ENCODE measurements at regions not wholly inside any gene's neighbourhood (a gene's known extent, or its start where the extent isn't known, plus 50 kb on each side); places are given as distances from the start of the nearest gene placed in this dataset.

DNA sequence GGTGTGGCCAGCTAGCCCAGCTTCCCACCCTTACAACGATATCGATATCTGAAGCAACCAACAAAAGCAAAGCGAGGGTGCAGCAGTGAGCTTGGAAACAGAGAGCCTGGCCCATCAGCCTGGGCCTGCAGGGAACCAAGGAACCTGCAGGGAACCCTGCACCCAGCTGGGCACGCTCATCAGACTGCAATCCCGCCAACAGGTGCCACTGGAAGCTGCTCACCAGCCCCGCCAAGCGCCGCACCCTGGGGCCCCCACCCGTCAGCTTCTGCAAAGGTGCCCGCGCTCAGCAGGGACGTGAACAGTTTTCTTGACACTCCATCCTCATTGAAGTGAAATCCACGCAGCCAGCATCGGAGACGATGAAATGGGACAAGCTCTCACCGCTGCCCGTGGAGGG is 250.7 kb downstream of the RBFOX3 start:
- no peak for DNase-seq
- Histone ChIP-seq H3K9me3 (ENCODE audit: control insufficient read depth in 2 of 2, low read length in 2 of 2) (no peaks in the 10 kb centered on the region), H3K27me3 (ENCODE audit: control insufficient read depth, insufficient read depth, low read length) (no peaks in the 10 kb centered on the region), H3K36me3 (ENCODE audit: control insufficient read depth, insufficient read depth, low read length) (no peaks in the 10 kb centered on the region), H3K4me1 (ENCODE audit: control insufficient read depth, insufficient read depth, low read length, poor library complexity, severe bottlenecking) (no peaks in the 10 kb centered on the region), H3K4me3 (ENCODE audit: low read depth, low read length) (no peak overlapping the region), H3K27ac (ENCODE audit: insufficient read depth, low read length, poor library complexity, severe bottlenecking) (no peak overlapping the region)
- ATAC-seq (ENCODE audit: low read depth in 2 of 2), result no peak
- H3K27me3 Mint-ChIP-seq, result peaks cover 7% of the 10 kb centered on the region
- H3K4me1 Mint-ChIP-seq, result no peaks in the 10 kb centered on the region
- H3K36me3 Mint-ChIP-seq, result no peaks in the 10 kb centered on the region
- H3K9me3 Mint-ChIP-seq, result no peaks in the 10 kb centered on the region
- no peak overlapping the region for H3K4me3 Mint-ChIP-seq
- H3K27ac Mint-ChIP-seq, result no peak overlapping the region

GRCh38 chr17:79356839-79357447 is 253.9 kb downstream of the RBFOX3 start:
- H3K27ac ChIP-seq (ENCODE audit: insufficient read depth, low read length, poor library complexity, severe bottlenecking), result no peak overlapping the region
- H3K27ac Mint-ChIP-seq, result no peak overlapping the region
- no peak overlapping the region for H3K4me3 Mint-ChIP-seq
- H3K36me3 Mint-ChIP-seq, result no peaks in the 10 kb centered on the region
- peaks cover 0 to 4% of the 10 kb centered on the region in 2 experiments for H3K9me3 ChIP-seq (ENCODE audit: control insufficient read depth in 2 of 2, low read length in 2 of 2)
- H3K4me3 ChIP-seq (ENCODE audit: low read depth, low read length), result no peak overlapping the region
- no peaks in the 10 kb centered on the region for H3K4me1 Mint-ChIP-seq
- no peaks in the 10 kb centered on the region for H3K36me3 ChIP-seq (ENCODE audit: control insufficient read depth, insufficient read depth, low read length)
- ATAC-seq (ENCODE audit: low read depth in 2 of 2), result no peak
- no peaks in the 10 kb centered on the region for H3K4me1 ChIP-seq (ENCODE audit: control insufficient read depth, insufficient read depth, low read length, poor library complexity, severe bottlenecking)
- peaks cover 0 to 6% (median 0%) of the 10 kb centered on the region in 7 donors for H3K9me3 Mint-ChIP-seq
- no peaks in the 10 kb centered on the region for H3K27me3 ChIP-seq (ENCODE audit: control insufficient read depth, insufficient read depth, low read length)
- no peak for DNase-seq
- no peaks in the 10 kb centered on the region for H3K27me3 Mint-ChIP-seq

GRCh38 chr17:79355165-79355564 is 255.7 kb downstream of the RBFOX3 start:
- Mint-ChIP-seq H3K27me3 (peaks cover 7% of the 10 kb centered on the region), H3K4me1 (no peaks in the 10 kb centered on the region)
- H3K4me3 ChIP-seq (ENCODE audit: low read depth, low read length), result no peak overlapping the region

GRCh38 chr17:79354173-79354820 is 256.6 kb downstream of the RBFOX3 start:
- Histone ChIP-seq H3K27me3 (ENCODE audit: control insufficient read depth, insufficient read depth, low read length) (peaks cover 2% of the 10 kb centered on the region), H3K4me3 (ENCODE audit: low read depth, low read length) (no peak overlapping the region), H3K4me1 (ENCODE audit: control insufficient read depth, insufficient read depth, low read length, poor library complexity, severe bottlenecking) (no peaks in the 10 kb centered on the region), H3K36me3 (ENCODE audit: control insufficient read depth, insufficient read depth, low read length) (no peaks in the 10 kb centered on the region), H3K9me3 (ENCODE audit: control insufficient read depth in 2 of 2, low read length in 2 of 2) (peaks cover 0 to 4% of the 10 kb centered on the region in 2 experiments), H3K27ac (ENCODE audit: insufficient read depth, low read length, poor library complexity, severe bottlenecking) (no peak overlapping the region)
- no peak overlapping the region for H3K27ac Mint-ChIP-seq
- H3K36me3 Mint-ChIP-seq, result no peaks in the 10 kb centered on the region
- no peak overlapping the region for H3K4me3 Mint-ChIP-seq
- H3K27me3 Mint-ChIP-seq, result peaks cover 10% of the 10 kb centered on the region
- no peak for DNase-seq
- no peaks in the 10 kb centered on the region for H3K4me1 Mint-ChIP-seq
- ATAC-seq (ENCODE audit: low read depth in 2 of 2), result no peak
- peaks cover 0 to 8% (median 0%) of the 10 kb centered on the region in 7 donors for H3K9me3 Mint-ChIP-seq

More at GRCh38 chr17:79355165-79355564, 255.7 kb downstream of the RBFOX3 start:
- peaks cover 0 to 4% of the 10 kb centered on the region in 2 experiments for H3K9me3 ChIP-seq (ENCODE audit: control insufficient read depth in 2 of 2, low read length in 2 of 2)
- ATAC-seq (ENCODE audit: low read depth in 2 of 2), result no peak
- Mint-ChIP-seq H3K36me3 (no peaks in the 10 kb centered on the region), H3K4me3 (no peak overlapping the region), H3K27ac (no peak overlapping the region), H3K9me3 (peaks cover 0 to 8% (median 0%) of the 10 kb centered on the region in 7 donors)
- peaks cover 2% of the 10 kb centered on the region for H3K27me3 ChIP-seq (ENCODE audit: control insufficient read depth, insufficient read depth, low read length)
- H3K4me1 ChIP-seq (ENCODE audit: control insufficient read depth, insufficient read depth, low read length, poor library complexity, severe bottlenecking), result no peaks in the 10 kb centered on the region
- H3K36me3 ChIP-seq (ENCODE audit: control insufficient read depth, insufficient read depth, low read length), result no peaks in the 10 kb centered on the region
- no peak overlapping the region for H3K27ac ChIP-seq (ENCODE audit: insufficient read depth, low read length, poor library complexity, severe bottlenecking)
- DNase-seq, result no peak

GRCh38 chr17:79353548-79353947 is 257.3 kb downstream of the RBFOX3 start:
- Mint-ChIP-seq H3K4me3 (no peak overlapping the region), H3K36me3 (no peaks in the 10 kb centered on the region)

DNA sequence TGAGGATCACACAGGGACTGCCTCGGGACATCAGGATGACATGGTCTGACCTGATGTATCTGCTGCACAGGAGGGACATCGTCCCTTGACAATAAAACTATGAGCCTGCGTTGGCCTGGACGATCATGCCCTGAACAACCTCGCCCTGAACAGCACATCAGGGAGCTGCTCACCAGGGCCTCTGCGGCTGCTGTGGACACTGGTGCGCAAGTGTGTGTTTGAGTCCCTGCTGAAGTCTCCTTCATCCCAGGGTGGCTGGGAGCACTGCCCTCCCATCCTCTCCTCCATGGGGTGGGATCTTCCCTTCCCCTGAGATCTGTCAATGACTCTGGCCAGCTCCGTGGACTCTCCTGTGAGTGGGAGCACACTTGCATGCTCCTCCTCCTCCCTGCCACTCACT is 257.8 kb downstream of the RBFOX3 start:
- H3K9me3 Mint-ChIP-seq, result peaks cover 0 to 8% (median 0%) of the 10 kb centered on the region in 7 donors
- no peaks in the 10 kb centered on the region for H3K4me1 Mint-ChIP-seq
- H3K36me3 ChIP-seq (ENCODE audit: control insufficient read depth, insufficient read depth, low read length), result no peaks in the 10 kb centered on the region
- H3K4me3 ChIP-seq (ENCODE audit: low read depth, low read length), result no peak overlapping the region
- H3K36me3 Mint-ChIP-seq, result no peaks in the 10 kb centered on the region
- DNase-seq (no peak), ATAC-seq (ENCODE audit: low read depth in 2 of 2) (no peak)
- H3K27ac Mint-ChIP-seq, result no peak overlapping the region
- peaks cover 0 to 4% of the 10 kb centered on the region in 2 experiments for H3K9me3 ChIP-seq (ENCODE audit: control insufficient read depth in 2 of 2, low read length in 2 of 2)
- peaks cover 4% of the 10 kb centered on the region for H3K27me3 ChIP-seq (ENCODE audit: control insufficient read depth, insufficient read depth, low read length)
- H3K27me3 Mint-ChIP-seq, result peaks cover 10% of the 10 kb centered on the region
- no peak overlapping the region for H3K27ac ChIP-seq (ENCODE audit: insufficient read depth, low read length, poor library complexity, severe bottlenecking)
- no peak overlapping the region for H3K4me3 Mint-ChIP-seq
- no peaks in the 10 kb centered on the region for H3K4me1 ChIP-seq (ENCODE audit: control insufficient read depth, insufficient read depth, low read length, poor library complexity, severe bottlenecking)

More at GRCh38 chr17:79353548-79353947, 257.3 kb downstream of the RBFOX3 start:
- Mint-ChIP-seq H3K27ac (no peak overlapping the region), H3K4me1 (no peaks in the 10 kb centered on the region), H3K27me3 (peaks cover 10% of the 10 kb centered on the region), H3K9me3 (peaks cover 0 to 8% (median 0%) of the 10 kb centered on the region in 7 donors)
- no peak for ATAC-seq (ENCODE audit: low read depth in 2 of 2)
- Histone ChIP-seq H3K27ac (ENCODE audit: insufficient read depth, low read length, poor library complexity, severe bottlenecking) (no peak overlapping the region), H3K27me3 (ENCODE audit: control insufficient read depth, insufficient read depth, low read length) (peaks cover 4% of the 10 kb centered on the region), H3K4me1 (ENCODE audit: control insufficient read depth, insufficient read depth, low read length, poor library complexity, severe bottlenecking) (no peaks in the 10 kb centered on the region), H3K9me3 (ENCODE audit: control insufficient read depth in 2 of 2, low read length in 2 of 2) (peaks cover 0 to 4% of the 10 kb centered on the region in 2 experiments), H3K4me3 (ENCODE audit: low read depth, low read length) (no peak overlapping the region), H3K36me3 (ENCODE audit: control insufficient read depth, insufficient read depth, low read length) (no peaks in the 10 kb centered on the region)
- DNase-seq, result no peak

DNA sequence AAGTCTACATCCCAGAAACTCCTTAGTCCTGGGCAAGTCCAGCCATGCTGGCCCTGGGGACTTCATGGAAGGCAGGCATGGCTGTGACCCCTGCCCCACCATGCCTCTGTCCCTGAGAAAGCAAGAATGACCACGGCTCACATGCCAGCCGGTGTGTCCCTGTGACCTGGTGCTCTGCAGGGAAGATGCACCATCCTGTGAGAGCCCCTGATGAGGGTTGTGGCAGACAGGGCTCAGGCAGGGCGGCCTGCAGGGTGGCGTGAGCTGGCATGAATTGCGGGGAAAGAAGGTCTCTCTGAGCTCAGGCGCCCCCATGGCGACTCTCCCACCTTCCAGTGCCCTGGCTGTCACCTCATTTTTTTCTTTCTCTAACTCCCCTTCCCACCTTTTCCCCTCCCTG is 260.3 kb downstream of the RBFOX3 start:
- Histone ChIP-seq H3K4me1 (ENCODE audit: control insufficient read depth, insufficient read depth, low read length, poor library complexity, severe bottlenecking) (no peaks in the 10 kb centered on the region), H3K36me3 (ENCODE audit: control insufficient read depth, insufficient read depth, low read length) (no peaks in the 10 kb centered on the region), H3K4me3 (ENCODE audit: low read depth, low read length) (no peak overlapping the region), H3K27me3 (ENCODE audit: control insufficient read depth, insufficient read depth, low read length) (peaks cover 7% of the 10 kb centered on the region), H3K27ac (ENCODE audit: insufficient read depth, low read length, poor library complexity, severe bottlenecking) (no peak overlapping the region), H3K9me3 (ENCODE audit: control insufficient read depth in 2 of 2, low read length in 2 of 2) (peaks cover 0 to 4% of the 10 kb centered on the region in 2 experiments)
- ATAC-seq (ENCODE audit: low read depth in 2 of 2) (no peak), DNase-seq (no peak)
- no peaks in the 10 kb centered on the region for H3K4me1 Mint-ChIP-seq
- H3K36me3 Mint-ChIP-seq, result no peaks in the 10 kb centered on the region
- no peak overlapping the region for H3K4me3 Mint-ChIP-seq
- H3K27me3 Mint-ChIP-seq, result peaks cover 10% of the 10 kb centered on the region
- H3K9me3 Mint-ChIP-seq, result peaks cover 0 to 10% (median 1%) of the 10 kb centered on the region in 7 donors
- H3K27ac Mint-ChIP-seq, result no peak overlapping the region

Data from CD4-positive, CD25-positive, alpha-beta regulatory T cell (primary cell).